ENCODE measurements at regions not wholly inside any gene's neighbourhood (a gene's known extent, or its start where the extent isn't known, plus 50 kb on each side); places are given as distances from the start of the nearest gene placed in this dataset.

GRCh38 chr6:44062771-44063560, 64.3 kb downstream of the MRPL14 start:
- H3K27me3 ChIP-seq (ENCODE audit: control insufficient read depth, insufficient read depth, low read length) = no peaks in the 10 kb centered on the region
- H3K4me3 ChIP-seq (ENCODE audit: low read length) = no peak overlapping the region
- H3K9me3 ChIP-seq (ENCODE audit: control insufficient read depth, low read depth, low read length) = no peaks in the 10 kb centered on the region
- no peaks in the 10 kb centered on the region for H3K36me3 ChIP-seq (ENCODE audit: control insufficient read depth, low read depth, low read length)
- no peak overlapping the region for H3K27ac ChIP-seq (ENCODE audit: low read length)
- no peak overlapping the region for H3K9ac ChIP-seq (ENCODE audit: low read length)
- H3K4me1 ChIP-seq (ENCODE audit: control insufficient read depth, low read depth, low read length) = no peaks in the 10 kb centered on the region

GRCh38 chr6:44062105-44062770, 65.0 kb downstream of the MRPL14 start:
- H3K27ac ChIP-seq (ENCODE audit: low read length) = no peak overlapping the region

DNA sequence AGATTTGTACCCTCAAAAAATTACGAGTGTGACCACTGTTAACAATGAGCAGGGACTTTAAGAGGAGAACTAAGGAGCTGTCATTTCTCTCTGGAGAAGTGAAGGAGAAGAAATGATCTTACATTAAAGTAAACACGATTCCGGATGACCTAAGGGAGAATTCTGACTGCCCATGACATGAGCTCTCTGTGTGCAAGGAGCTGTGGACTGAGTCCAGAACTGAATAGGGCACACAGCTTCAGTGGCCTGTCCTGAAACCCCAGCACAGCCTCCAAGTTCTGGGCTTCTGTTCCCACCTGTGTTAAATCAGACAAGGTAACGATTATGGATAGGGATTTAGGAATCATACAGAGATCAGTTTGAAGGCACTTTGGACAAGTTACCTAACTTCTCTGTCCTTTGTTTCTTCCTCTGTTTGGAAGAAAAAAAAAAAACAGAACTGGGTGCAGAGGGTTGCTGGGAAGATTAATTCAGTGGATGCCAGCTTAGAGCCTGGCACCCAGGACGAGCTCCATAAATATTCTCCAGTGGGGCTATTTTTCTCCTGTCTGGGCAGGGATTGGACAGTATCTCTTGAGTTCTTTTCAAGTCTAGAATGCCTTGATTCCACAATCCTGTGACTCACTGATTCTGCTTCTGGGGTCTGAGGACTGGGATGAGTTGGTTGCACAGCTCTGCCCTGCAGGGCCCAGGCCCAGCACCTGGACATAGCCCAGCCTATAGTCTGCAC, 65.7 kb downstream of the MRPL14 start:
- Histone ChIP-seq H3K36me3 (ENCODE audit: control insufficient read depth, low read depth, low read length) (no peaks in the 10 kb centered on the region), H3K27ac (ENCODE audit: low read length) (no peak overlapping the region), H3K27me3 (ENCODE audit: control insufficient read depth, insufficient read depth, low read length) (no peaks in the 10 kb centered on the region), H3K4me1 (ENCODE audit: control insufficient read depth, low read depth, low read length) (no peaks in the 10 kb centered on the region), H3K9me3 (ENCODE audit: control insufficient read depth, low read depth, low read length) (no peaks in the 10 kb centered on the region), H3K4me3 (ENCODE audit: low read length) (no peak overlapping the region), H3K9ac (ENCODE audit: low read length) (no peak overlapping the region)

More at GRCh38 chr6:44062105-44062770, 65.0 kb downstream of the MRPL14 start:
- H3K4me3 ChIP-seq (ENCODE audit: low read length) = no peak overlapping the region
- no peak overlapping the region for H3K9ac ChIP-seq (ENCODE audit: low read length)
- H3K36me3 ChIP-seq (ENCODE audit: control insufficient read depth, low read depth, low read length) = no peaks in the 10 kb centered on the region
- no peaks in the 10 kb centered on the region for H3K4me1 ChIP-seq (ENCODE audit: control insufficient read depth, low read depth, low read length)
- no peaks in the 10 kb centered on the region for H3K27me3 ChIP-seq (ENCODE audit: control insufficient read depth, insufficient read depth, low read length)
- H3K9me3 ChIP-seq (ENCODE audit: control insufficient read depth, low read depth, low read length) = no peaks in the 10 kb centered on the region

DNA sequence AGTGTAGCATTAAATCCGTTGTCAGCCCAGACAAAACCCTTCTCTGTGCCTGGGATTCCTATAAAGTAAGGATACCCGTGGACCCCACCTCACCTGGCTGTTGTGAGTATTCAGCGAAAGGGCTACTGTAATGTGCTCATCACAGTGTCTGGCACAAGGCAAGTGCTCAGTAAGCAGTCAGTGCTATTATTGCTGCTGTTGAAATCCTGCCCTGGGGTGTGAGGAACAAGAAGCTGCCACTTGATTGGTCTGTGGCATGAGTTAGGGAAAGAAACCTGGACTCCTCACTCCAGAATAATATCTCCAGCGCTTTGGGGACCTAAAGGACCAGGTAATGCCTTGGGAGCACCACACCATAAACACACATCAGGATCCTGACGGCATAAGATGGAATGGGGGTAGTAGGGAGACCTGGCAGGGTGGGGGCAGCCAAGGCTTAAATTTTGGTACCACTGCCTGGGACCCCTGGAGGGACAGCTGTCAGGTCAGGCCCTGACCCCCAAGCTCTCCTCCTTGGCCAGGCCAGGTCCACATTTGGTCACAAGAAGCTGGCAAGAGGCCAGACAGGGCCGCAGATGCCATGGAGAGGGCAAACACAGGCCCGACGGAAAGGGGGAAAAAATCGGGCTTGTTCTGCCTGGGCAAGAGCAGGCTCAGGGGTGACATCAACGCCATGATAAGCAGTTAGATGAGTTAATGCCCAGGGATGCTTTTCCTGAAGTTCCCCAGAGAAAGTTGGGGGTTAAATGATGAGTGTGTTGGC, 66.5 kb downstream of the MRPL14 start:
- Histone ChIP-seq H3K27ac (ENCODE audit: low read length) (no peak overlapping the region), H3K27me3 (ENCODE audit: control insufficient read depth, insufficient read depth, low read length) (no peaks in the 10 kb centered on the region), H3K4me1 (ENCODE audit: control insufficient read depth, low read depth, low read length) (no peaks in the 10 kb centered on the region), H3K9me3 (ENCODE audit: control insufficient read depth, low read depth, low read length) (no peaks in the 10 kb centered on the region), H3K36me3 (ENCODE audit: control insufficient read depth, low read depth, low read length) (no peaks in the 10 kb centered on the region), H3K9ac (ENCODE audit: low read length) (no peak overlapping the region), H3K4me3 (ENCODE audit: low read length) (no peak overlapping the region)

- no peak overlapping the region for H3K4me3 ChIP-seq (ENCODE audit: low read length)
- no peak overlapping the region for H3K27ac ChIP-seq (ENCODE audit: low read length)
- H3K9ac ChIP-seq (ENCODE audit: low read length) = no peak overlapping the region
- H3K27me3 ChIP-seq (ENCODE audit: control insufficient read depth, insufficient read depth, low read length) = no peaks in the 10 kb centered on the region
- H3K4me1 ChIP-seq (ENCODE audit: control insufficient read depth, low read depth, low read length) = no peaks in the 10 kb centered on the region
- H3K36me3 ChIP-seq (ENCODE audit: control insufficient read depth, low read depth, low read length) = no peaks in the 10 kb centered on the region
- H3K9me3 ChIP-seq (ENCODE audit: control insufficient read depth, low read depth, low read length) = no peaks in the 10 kb centered on the region
Measured at GRCh38 chr6:44059359-44060346, 67.6 kb downstream of the MRPL14 start.

GRCh38 chr6:44058617-44059358, 68.5 kb downstream of the MRPL14 start:
- Histone ChIP-seq H3K4me1 (ENCODE audit: control insufficient read depth, low read depth, low read length) (no peaks in the 10 kb centered on the region), H3K27me3 (ENCODE audit: control insufficient read depth, insufficient read depth, low read length) (no peaks in the 10 kb centered on the region), H3K9ac (ENCODE audit: low read length) (no peak overlapping the region), H3K9me3 (ENCODE audit: control insufficient read depth, low read depth, low read length) (no peaks in the 10 kb centered on the region), H3K27ac (ENCODE audit: low read length) (no peak overlapping the region), H3K4me3 (ENCODE audit: low read length) (no peak overlapping the region), H3K36me3 (ENCODE audit: control insufficient read depth, low read depth, low read length) (no peaks in the 10 kb centered on the region)

DNA sequence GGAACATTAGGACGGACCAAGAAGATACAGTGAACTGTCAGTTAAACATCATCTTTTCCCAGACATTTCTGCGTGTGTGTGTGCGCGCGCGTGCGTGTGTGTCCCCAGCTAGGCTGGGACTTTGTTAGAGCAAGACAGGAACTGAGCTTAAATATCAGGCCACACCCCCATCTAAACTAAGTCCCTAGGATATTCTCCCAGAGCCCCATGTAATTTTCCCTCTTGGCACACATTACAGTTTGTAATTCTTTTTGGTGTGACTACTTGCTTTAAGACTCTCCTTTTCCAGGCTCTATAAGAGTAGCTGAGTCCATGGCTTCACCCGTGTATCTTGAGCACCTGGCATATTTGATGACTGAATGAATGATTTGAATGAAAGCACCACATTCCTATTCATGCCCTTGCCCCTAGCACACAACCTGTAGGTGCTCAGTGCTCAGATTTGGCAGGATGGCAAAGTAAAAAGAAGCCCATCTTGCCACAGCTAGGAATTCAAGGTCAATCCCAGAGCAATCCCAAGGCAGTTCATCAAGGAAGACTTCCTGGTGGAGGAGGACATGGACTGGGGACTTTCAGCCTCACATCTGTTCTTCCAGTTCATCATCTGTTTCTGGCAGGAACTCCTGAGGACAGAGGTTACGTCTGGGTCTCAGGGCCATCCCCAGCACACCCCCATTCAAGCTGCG, 69.2 kb downstream of the MRPL14 start:
- Histone ChIP-seq H3K4me3 (ENCODE audit: low read length) (no peak overlapping the region), H3K27me3 (ENCODE audit: control insufficient read depth, insufficient read depth, low read length) (no peaks in the 10 kb centered on the region), H3K36me3 (ENCODE audit: control insufficient read depth, low read depth, low read length) (no peaks in the 10 kb centered on the region), H3K9me3 (ENCODE audit: control insufficient read depth, low read depth, low read length) (no peaks in the 10 kb centered on the region), H3K9ac (ENCODE audit: low read length) (no peak overlapping the region), H3K4me1 (ENCODE audit: control insufficient read depth, low read depth, low read length) (no peaks in the 10 kb centered on the region), H3K27ac (ENCODE audit: low read length) (no peak overlapping the region)

DNA sequence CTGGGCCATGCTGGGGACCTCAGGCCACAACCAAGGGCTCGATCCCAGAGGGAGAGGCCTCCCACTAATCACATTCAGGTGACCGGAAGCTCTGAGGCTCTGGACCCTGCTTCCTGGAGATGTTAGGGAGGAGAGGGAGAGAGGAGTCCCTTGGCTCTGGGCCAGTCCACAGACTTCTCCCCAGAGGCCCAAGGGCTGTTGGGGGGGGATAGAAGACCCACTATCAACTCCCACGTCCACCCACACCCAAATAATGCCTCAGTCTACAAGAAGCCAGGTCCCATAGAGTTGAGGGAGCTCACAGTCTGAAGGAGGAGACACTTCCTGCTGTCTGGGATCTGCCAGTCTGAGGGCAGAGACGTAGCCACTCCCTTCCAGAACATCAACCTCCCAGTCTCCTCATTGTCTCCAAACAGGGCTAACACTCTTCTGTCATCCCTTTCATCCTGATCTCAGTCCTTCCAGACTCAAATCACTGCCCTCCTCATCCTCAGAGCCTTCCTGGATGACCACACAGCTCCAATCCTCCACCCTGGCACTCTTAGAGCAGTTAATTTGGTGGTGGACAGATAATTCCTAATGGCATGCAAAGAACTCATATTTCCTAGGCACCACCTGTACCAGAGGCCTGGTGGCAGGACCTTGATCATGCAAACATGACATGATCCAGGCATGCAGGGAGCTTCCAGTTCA, 69.9 kb downstream of the MRPL14 start:
- Histone ChIP-seq H3K36me3 (ENCODE audit: control insufficient read depth, low read depth, low read length) (no peaks in the 10 kb centered on the region), H3K27me3 (ENCODE audit: control insufficient read depth, insufficient read depth, low read length) (no peaks in the 10 kb centered on the region), H3K4me3 (ENCODE audit: low read length) (no peak overlapping the region), H3K9ac (ENCODE audit: low read length) (no peak overlapping the region), H3K9me3 (ENCODE audit: control insufficient read depth, low read depth, low read length) (no peaks in the 10 kb centered on the region), H3K27ac (ENCODE audit: low read length) (no peak overlapping the region), H3K4me1 (ENCODE audit: control insufficient read depth, low read depth, low read length) (peaks cover 6% of the 10 kb centered on the region)

DNA sequence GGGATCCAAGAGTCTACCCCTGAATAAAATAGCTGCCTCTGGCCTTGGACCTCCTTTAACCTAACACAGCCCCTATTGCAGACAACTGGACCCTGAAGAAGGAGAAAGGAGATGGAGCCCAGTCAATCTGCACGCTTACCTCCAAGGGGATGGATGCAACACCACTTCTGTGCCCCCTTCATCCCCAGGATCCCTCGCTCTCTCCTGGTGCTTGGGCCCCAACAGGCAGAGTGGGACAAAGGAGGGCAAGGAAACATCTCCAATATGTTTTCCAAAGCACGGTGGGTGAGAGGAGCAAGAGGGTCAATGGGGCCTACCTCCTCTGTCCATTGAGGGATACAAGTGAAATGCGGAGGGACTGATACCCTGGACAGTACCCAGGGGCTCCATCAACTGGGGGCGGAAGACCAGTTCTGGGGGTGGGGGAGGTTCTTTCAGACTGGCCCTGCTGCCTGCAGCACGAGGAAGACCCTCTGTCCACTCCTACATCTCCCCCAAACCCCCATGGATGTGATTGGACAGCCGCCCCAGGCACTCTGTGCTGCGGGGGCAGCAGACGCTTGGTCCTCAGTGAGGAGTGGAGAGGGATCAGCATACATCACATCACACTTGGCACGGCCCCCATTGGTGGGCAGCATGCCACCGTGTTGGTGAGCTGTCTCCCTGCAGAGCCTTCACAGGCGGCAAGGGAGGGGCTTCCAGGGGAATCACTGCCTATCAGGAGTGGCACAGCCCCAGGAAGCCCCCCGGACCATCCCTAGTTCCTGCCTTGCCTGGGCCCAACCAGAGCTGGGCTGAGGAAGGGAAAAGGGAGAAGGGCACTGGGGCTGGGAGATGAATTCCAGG, 70.6 kb downstream of the MRPL14 start:
- Histone ChIP-seq H3K36me3 (ENCODE audit: control insufficient read depth, low read depth, low read length) (no peaks in the 10 kb centered on the region), H3K9me3 (ENCODE audit: control insufficient read depth, low read depth, low read length) (no peaks in the 10 kb centered on the region), H3K9ac (ENCODE audit: low read length) (no peak overlapping the region), H3K4me3 (ENCODE audit: low read length) (no peak overlapping the region), H3K27me3 (ENCODE audit: control insufficient read depth, insufficient read depth, low read length) (no peaks in the 10 kb centered on the region), H3K4me1 (ENCODE audit: control insufficient read depth, low read depth, low read length) (peaks cover 8% of the 10 kb centered on the region), H3K27ac (ENCODE audit: low read length) (no peak overlapping the region)
